DND-41 (cell line): ENCODE measurements at regions not wholly inside any gene's neighbourhood (a gene's known extent, or its start where the extent isn't known, plus 50 kb on each side); places are given as distances from the start of the nearest gene placed in this dataset.
"Not testable (repeated sequence)": the region's sequence is repeated elsewhere in the genome, so short reads cannot be mapped to it uniquely, and the experiment has no call there.

Experiments
- CTCF ChIP-seq: IDR thresholded peaks from 2 replicates; pipeline ENCODE4 v1.5.1; 2012; ENCODE audit warnings: borderline replicate concordance, low read length, moderate library complexity, mild to moderate bottlenecking; ENCODE audit not compliant: poor library complexity, severe bottlenecking; ENCODE audit errors: extremely low read depth
- EZH2 ChIP-seq: IDR thresholded peaks from 3 replicates; pipeline ENCODE4 v1.6.1; 2012; ENCODE audit warnings: borderline replicate concordance, low read depth, mild to moderate bottlenecking, moderate library complexity, low read length, inconsistent platforms; ENCODE audit not compliant: severe bottlenecking

- not testable (repeated sequence) for TF ChIP-seq CTCF, EZH2
Measured at GRCh38 chr2:87301349-87301748, 279.7 kb upstream of the PLGLB1 start.
